GM12873 (cell line): ENCODE measurements at regions not wholly inside any gene's neighbourhood (a gene's known extent, or its start where the extent isn't known, plus 50 kb on each side); places are given as distances from the start of the nearest gene placed in this dataset.

ENCODE experiments used
- CTCF ChIP-seq: IDR thresholded peaks from 2 replicates; pipeline ENCODE4 v1.5.1; 2012; ENCODE audit warnings: low read depth, mild to moderate bottlenecking, moderate library complexity, low read length, control low read depth; ENCODE audit not compliant: insufficient read depth; ENCODE audit errors: missing control alignments

GRCh38 chr10:78724846-78725245 is 343.9 kb upstream of the ZMIZ1 start:
- no peak for TF ChIP-seq CTCF

GRCh38 chr10:78726171-78726570 is 342.6 kb upstream of the ZMIZ1 start:
- no peak for TF ChIP-seq CTCF

- TF ChIP-seq CTCF, result no peak
Measured at GRCh38 chr10:78727251-78727650, 341.5 kb upstream of the ZMIZ1 start.

- TF ChIP-seq CTCF, result no peak
Measured at GRCh38 chr10:78727728-78728127, 341.0 kb upstream of the ZMIZ1 start.

GRCh38 chr10:78728176-78728575 is 340.6 kb upstream of the ZMIZ1 start:
- no peak for TF ChIP-seq CTCF

GRCh38 chr10:78729366-78729765 is 339.4 kb upstream of the ZMIZ1 start:
- no peak for TF ChIP-seq CTCF

GRCh38 chr10:78729800-78730199 is 339.0 kb upstream of the ZMIZ1 start:
- no peak for TF ChIP-seq CTCF
